ENCODE measurements at regions not wholly inside any gene's neighbourhood (a gene's known extent, or its start where the extent isn't known, plus 50 kb on each side); places are given as distances from the start of the nearest gene placed in this dataset.

- peak in 2 of 56 donors; percentile 7 to 8 for DNase-seq
Measured at GRCh38 chr1:93815366-93816110, 63.5 kb downstream of the DNTTIP2 start.

DNA sequence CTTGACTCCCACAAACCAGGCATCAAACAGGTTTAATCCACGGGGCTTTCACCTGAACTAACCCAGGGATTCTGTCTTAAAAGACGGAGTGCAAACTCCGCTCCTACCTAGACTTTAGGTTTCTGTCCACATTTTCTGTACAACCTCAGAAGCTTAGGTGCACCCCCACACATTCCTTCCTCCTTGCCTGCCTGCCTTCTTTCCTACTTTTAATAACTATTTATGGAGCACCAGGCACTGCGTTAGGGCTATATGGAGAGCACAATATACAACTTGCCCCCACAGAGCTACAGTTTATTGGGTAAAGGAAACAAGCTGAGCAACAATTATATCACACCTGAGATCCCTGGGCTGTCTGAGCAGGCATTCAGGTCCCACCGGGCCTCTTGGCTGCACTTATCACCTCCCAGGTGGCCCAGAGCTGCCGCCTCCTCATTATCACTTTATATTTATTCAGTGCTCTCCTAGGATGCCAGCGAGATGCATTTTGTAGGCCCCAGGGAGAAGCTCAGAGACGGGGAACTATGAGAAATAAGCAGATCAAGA, 64.1 kb downstream of the DNTTIP2 start:
- no peak for DNase-seq

DNA sequence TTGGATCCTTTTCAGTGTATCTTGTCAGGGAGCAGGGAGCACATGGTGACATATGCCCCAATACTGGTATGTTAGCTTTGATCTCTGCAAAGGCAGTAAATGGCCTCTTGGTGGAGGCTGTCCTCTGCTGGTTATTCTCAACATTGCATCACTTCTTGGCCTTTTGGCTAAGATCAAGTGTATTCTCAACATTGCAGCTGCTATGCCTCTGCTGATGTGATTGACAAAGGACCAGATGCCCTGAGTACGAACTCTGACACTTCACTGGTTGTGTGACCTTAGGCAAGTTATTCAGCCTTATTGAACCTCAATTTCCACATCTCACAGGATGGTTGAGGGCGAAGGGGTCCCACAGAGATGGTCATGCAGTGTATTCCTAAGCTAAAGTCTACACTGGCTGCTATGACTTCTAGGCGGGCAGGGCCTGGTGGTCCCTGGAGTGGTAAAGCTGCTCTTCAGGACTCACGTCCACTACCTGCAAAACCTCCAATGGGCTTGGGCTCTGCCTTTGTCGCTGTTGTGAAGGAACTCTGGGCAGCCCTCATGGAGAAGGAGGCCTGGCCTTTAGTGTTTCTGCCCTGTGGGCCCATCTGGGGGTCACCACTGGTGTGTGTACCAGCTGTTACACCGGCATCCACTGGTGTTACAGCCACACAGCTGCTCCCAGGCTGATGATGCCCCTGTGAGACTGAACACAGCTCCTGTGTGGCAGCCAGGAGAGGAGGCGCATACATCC, 64.8 kb downstream of the DNTTIP2 start:
- DNase-seq, result peak in 42 of 56 donors; percentile 2 to 79 (median 20)

DNA sequence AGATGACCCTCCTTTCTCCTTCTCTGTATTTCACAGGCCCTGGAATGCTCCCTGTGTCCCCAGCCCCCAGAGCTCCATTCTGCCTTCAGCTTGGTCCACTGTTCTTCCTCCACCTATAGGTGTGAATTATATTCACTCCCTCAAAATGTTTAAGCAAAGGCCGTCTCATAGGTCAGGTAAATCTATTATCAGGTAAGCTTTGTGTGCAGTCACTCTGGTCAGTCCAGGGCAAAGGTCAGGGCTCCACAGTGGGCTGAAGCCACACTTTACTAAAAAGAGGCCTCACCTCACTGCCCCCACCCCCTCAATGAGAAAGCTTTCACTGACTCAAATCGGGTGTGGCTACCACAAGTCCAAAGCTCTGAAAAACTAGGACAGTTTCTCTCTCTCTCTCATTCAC, 65.9 kb downstream of the DNTTIP2 start:
- DNase-seq, result no peak

- no peak for DNase-seq
Measured at GRCh38 chr1:93811326-93812065, 67.5 kb downstream of the DNTTIP2 start.

GRCh38 chr1:93810316-93810715, 68.7 kb downstream of the DNTTIP2 start:
- DNase-seq, result no peak

DNA sequence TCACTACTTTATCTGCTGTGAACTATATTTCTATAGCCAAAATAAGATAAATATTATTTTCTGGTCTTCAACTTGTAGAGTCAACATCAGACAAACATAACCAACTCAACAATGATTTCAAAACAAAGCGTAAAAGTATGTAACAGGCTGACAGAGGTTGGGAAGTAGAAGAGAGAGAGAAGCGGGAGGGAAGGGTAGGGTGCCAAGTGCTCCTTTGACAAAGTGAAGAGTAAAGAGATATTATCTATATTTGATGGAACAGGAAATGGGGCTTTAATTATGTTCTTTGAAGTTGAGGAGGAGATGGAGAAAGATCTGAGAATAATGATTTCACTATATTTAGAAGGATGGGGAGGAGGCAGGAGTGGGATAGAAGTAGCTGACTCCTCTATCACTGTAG, 70.1 kb downstream of the DNTTIP2 start:
- no peak for DNase-seq

GRCh38 chr1:93807311-93807930, 71.6 kb downstream of the DNTTIP2 start:
- no peak for DNase-seq

- no peak for DNase-seq
Measured at GRCh38 chr1:93805027-93805610, 73.9 kb downstream of the DNTTIP2 start.

DNA sequence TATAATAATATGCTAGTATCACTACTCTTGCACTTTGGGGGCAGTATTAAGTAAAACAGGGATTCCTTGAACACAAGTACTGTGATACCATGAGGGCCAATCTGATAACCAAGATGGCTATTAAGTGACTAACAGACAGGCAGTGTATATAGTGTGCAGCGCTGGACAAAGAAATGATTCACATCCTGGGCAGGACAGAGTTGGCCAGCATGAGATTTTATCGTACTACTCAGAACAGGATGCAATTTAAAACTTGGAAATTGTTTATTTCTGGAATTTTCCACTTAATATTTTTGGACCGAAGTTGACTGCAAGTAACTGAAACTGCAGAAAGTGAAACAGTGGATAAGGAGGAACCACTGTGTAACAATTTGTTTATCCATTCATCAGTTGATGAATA, 74.6 kb downstream of the DNTTIP2 start:
- DNase-seq, result no peak

- no peak for DNase-seq
Measured at GRCh38 chr1:93801471-93801870, 77.5 kb downstream of the DNTTIP2 start.

DNA sequence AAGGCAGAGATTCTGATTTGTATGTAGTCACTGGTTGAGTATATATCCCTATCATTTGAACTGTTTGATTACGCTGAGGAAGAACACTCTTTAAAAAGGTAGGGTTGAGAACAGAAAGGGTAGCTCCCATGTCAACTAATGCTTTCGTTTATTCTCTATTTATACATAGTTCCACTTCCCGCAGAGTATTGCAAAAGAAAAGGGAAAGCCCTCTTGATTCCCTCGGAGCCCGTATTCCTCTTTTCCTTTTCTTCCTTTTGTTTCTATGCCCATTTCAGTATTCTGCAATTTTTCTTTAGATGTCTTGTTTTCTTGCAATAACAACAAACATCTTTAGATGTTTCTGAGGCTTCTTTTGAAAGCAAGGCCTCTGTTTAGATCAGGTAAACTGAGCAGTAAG, 78.2 kb downstream of the DNTTIP2 start:
- no peak for DNase-seq

- DNase-seq, result no peak
Measured at GRCh38 chr1:93798291-93798690, 80.7 kb downstream of the DNTTIP2 start.

DNA sequence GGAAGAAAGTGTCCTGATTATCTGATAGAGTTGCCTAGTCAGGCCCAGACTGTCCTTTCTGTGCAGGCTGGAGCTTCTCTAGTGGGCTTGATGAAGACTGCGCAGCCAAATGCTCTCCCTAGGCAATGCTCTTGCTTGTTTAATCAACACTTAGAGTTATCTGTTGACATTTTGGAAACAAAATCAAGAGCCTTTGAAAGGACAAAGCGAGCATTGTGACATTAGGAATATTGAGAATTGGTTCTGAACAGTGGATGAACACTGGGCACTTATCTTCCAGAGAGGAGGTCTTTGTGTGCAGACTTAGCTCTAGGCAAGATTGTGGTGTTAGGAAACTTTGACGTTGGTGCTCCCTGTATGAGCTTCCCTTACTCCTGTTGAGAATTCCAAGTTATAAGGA, 94.5 kb downstream of the DNTTIP2 start:
- DNase-seq, result no peak

GRCh38 chr1:93783876-93784275, 95.1 kb downstream of the DNTTIP2 start:
- no peak for DNase-seq

- no peak for DNase-seq
Measured at GRCh38 chr1:93779540-93780165, 98.0 kb upstream of the BCAR3 start.

- DNase-seq, result peak in 5 of 56 donors; percentile 2 to 37 (median 10)
Measured at GRCh38 chr1:93778457-93778856, 96.8 kb upstream of the BCAR3 start.

- DNase-seq, result no peak
Measured at GRCh38 chr1:93777255-93777654, 95.6 kb upstream of the BCAR3 start.

- no peak for DNase-seq
Measured at GRCh38 chr1:93776728-93777127, 95.1 kb upstream of the BCAR3 start.

DNA sequence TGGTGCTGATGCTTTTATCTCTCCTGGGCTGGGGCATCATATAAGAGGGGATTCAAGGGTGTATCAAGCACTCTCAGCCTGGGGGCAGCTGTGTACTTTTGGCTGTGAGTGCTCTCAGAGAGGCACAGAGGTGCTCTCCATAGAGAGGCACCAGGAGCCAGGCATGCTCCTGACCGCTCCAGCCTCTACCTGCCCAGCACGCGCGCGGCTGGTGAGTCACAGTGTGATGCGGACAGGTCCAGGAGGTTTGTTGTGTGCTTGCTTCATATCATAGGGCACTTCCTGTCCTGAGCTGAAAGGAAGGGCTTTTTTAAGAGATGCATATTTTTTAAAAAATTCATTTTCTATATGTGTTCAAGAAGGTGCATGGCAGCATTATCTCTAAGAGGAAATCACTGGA, 93.6 kb upstream of the BCAR3 start:
- DNase-seq, result no peak

DNA sequence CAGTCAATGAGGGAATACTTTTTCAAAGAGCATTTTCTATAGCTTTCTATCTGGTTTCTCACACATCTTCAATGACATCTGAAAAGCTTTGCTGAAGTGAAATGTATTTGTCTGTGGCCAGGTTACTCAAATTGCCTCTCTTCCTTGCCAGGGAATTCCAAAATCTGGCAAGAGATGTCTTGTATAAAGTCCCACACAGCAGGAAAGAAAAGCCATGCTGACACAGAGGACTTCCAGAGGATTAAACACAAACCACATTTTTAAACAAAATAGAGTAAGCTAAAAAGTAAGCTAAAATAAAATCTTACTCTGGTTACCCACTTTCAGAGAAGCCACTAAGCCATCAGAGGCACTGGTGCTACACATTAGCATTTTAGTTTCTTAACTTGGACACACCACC, 93.1 kb upstream of the BCAR3 start:
- DNase-seq, result no peak
